Kidney epithelial cell (primary cell): ENCODE measurements at regions not wholly inside any gene's neighbourhood (a gene's known extent, or its start where the extent isn't known, plus 50 kb on each side); places are given as distances from the start of the nearest gene placed in this dataset.
"Not testable (repeated sequence)": the region's sequence is repeated elsewhere in the genome, so short reads cannot be mapped to it uniquely, and the experiment has no call there.

Experiments used
- DNase-seq: peaks from one replicate; pipeline ENCODE4 v3.0.0-alpha.2; 2010; ENCODE audit warnings: low read depth
- H3K27me3 ChIP-seq: 2 replicates; pipeline ENCODE4 v1.6.0; 2011; ENCODE audit warnings: low read length; ENCODE audit not compliant: control insufficient read depth, insufficient read depth
- H3K36me3 ChIP-seq: 2 replicates; pipeline ENCODE4 v1.5.1; 2011; ENCODE audit warnings: low read length; ENCODE audit not compliant: control insufficient read depth, insufficient read depth
- H3K4me3 ChIP-seq: 2 replicates; pipeline ENCODE4 v1.5.1; 2011; ENCODE audit warnings: low read depth, mild to moderate bottlenecking, control low read depth, low read length
- TF ChIP-seq, protein P1 (sequence below): IDR thresholded peaks from 2 replicates; pipeline ENCODE4 v1.5.1; 2011; ENCODE audit warnings: mild to moderate bottlenecking, moderate library complexity, low read length, control low read depth, inconsistent platforms; ENCODE audit not compliant: insufficient read depth, poor library complexity, severe bottlenecking

DNA sequence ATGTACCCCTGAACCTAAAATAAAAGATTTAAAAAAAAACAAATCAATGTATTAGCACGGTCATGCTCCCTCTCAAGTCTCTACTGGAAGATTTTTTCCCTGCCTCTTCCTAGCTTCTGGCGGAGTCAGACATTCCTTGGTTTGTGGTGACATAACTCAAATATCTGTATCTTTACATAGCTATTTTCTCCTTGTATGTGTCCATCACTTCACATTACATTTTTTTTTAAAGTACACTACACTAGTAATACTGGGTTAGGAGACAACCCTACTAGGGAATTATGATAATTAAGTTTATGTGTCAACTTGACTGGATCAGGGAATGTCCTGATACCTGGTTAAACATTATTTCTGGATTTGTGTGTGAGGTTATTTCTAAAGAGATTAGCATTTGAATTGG is 1197.9 kb downstream of the TECRL start:
- Histone ChIP-seq H3K4me3 (no peak overlapping the region), H3K36me3 (no peaks in the 10 kb centered on the region), H3K27me3 (no peaks in the 10 kb centered on the region)
- DNase-seq, result no peak
- TF ChIP-seq, protein P1, sequence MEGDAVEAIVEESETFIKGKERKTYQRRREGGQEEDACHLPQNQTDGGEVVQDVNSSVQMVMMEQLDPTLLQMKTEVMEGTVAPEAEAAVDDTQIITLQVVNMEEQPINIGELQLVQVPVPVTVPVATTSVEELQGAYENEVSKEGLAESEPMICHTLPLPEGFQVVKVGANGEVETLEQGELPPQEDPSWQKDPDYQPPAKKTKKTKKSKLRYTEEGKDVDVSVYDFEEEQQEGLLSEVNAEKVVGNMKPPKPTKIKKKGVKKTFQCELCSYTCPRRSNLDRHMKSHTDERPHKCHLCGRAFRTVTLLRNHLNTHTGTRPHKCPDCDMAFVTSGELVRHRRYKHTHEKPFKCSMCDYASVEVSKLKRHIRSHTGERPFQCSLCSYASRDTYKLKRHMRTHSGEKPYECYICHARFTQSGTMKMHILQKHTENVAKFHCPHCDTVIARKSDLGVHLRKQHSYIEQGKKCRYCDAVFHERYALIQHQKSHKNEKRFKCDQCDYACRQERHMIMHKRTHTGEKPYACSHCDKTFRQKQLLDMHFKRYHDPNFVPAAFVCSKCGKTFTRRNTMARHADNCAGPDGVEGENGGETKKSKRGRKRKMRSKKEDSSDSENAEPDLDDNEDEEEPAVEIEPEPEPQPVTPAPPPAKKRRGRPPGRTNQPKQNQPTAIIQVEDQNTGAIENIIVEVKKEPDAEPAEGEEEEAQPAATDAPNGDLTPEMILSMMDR, result no peak

DNA sequence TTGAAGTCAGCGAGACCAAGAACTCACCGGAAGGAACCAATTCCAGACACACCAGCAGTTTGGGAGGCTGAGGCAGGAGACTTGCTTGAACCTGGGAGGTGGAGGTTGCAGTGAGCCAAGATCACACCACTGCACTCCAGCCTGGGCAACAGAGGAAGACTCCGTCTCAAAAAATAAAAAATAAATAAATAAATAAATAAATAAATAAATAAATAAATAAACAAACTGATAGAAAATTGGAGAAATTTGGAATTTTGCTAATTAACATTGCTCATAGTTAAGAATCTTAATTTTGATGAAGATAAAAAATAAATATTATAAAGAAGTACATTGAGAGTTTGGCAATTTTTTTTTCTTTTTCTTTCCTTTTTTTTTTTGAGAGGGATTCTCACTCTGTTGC is 1216.2 kb downstream of the TECRL start:
- not testable (repeated sequence) for H3K27me3 ChIP-seq, H3K4me3 ChIP-seq, DNase-seq, H3K36me3 ChIP-seq

DNA sequence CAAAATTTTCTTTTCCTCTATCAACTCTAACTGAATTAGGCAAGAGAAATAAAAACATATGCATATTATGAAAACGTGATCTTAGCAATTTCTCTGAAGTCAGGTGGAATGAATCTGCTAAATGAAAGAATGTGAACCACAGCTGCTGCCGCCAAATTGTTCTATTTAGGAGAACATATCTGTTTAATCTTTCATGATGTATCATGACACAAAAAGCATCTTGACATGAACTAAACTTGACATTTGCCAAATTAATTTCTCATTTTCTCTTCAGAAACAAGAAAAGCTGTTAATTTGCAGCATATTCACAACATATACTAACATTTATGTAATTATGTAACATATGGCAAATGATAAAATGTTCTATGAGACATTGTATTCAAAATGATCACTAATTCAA is 1237.9 kb downstream of the TECRL start:
- Histone ChIP-seq H3K27me3 (no peaks in the 10 kb centered on the region), H3K4me3 (no peak overlapping the region), H3K36me3 (no peaks in the 10 kb centered on the region)
- TF ChIP-seq, protein P1, result no peak
- no peak for DNase-seq

DNA sequence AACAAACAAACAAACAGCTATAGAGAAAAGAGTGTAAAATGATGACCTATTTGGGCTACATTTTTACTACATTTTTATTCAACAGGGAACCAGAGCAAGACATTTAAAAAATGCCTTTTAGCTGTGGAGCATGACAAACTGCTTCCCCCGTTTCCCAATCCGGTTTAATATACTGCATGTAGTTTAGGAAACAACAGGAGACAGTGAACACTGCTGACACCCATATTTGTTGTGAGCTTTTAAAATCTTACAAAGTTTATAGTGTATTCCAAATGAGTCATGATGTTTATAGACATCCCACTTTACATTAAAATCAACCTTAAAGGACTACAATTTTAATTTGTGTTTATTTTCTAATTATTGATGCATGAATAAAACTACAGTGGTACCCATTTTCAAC is 1238.3 kb downstream of the TECRL start:
- no peaks in the 10 kb centered on the region for H3K36me3 ChIP-seq
- DNase-seq, result no peak
- no peaks in the 10 kb centered on the region for H3K27me3 ChIP-seq
- H3K4me3 ChIP-seq, result no peak overlapping the region
- TF ChIP-seq, protein P1, result no peak

DNA sequence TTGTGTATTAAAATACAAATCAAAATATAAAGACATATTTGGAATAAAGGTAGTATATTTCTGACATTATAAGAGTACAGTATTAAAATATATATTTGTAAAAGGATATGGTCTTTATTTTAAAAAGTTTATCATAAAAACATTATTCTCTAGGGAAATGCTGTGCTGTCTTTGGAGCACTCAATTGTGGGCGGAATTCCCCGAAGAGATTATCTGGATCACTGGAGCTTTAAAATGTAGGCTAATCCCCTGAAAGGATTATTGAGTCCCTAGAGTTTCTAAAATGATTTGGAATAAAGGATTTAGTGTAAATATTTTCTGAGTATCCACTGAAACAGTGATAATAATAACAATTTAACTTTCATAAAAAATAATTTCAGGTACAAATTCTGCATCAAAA is 1239.4 kb downstream of the TECRL start:
- Histone ChIP-seq H3K4me3 (no peak overlapping the region), H3K36me3 (no peaks in the 10 kb centered on the region), H3K27me3 (no peaks in the 10 kb centered on the region)
- TF ChIP-seq, protein P1, result no peak
- DNase-seq, result no peak

DNA sequence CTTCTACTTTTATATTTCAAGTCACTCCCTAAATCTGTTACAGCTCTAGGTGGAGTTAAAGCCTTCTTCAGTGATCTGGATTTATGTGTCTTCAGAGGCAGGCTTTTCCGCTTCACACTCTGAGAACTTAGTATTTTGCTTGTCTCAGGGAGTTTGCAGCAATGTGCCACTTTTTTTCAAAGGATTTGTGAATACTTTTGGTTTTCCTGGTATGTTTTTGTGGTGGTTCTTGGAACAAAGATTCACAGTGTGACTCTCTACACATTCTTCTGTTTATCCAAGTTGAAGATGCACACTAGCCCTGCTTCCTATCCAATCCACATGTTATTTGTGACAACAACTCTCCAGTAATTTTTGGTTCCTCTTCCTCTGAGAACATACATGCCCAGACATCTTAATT is 1253.7 kb downstream of the TECRL start:
- DNase-seq, result no peak
- TF ChIP-seq, protein P1, result no peak
- H3K36me3 ChIP-seq, result no peaks in the 10 kb centered on the region
- H3K27me3 ChIP-seq, result no peaks in the 10 kb centered on the region
- H3K4me3 ChIP-seq, result no peak overlapping the region
